Left ventricle myocardium superior (tissue), 1 donor: ENCODE measurements at regions not wholly inside any gene's neighbourhood (a gene's known extent, or its start where the extent isn't known, plus 50 kb on each side); places are given as distances from the start of the nearest gene placed in this dataset.

Experiments
- ATAC-seq: fragments of 200-7000 bp; cut with Tn5 transposase; one replicate; pipeline ENCODE4 v1.9.1; 2020; ENCODE audit warnings: mild to moderate bottlenecking, moderate library complexity
- DNase-seq: peaks from one replicate; pipeline ENCODE4 v3.0.0-alpha.2; 2020
- intact Hi-C: fragments of 100-400 bp; cut with micrococcal nuclease; formaldehyde crosslinking; loops from one replicate; pipeline ENCODE4 v1.11.0; 2022
- donor health status: DM: no; HTN: yes; CAD: no; lungs with severe emphysema.

GRCh38 chr17:77858291-77859034 is 100.0 kb upstream of the TNRC6C start:
- intact Hi-C loops = no loop called here
- ATAC-seq = no peak
- no peak for DNase-seq

GRCh38 chr17:77859035-77859810 is 99.3 kb upstream of the TNRC6C start:
- DNase-seq = peak; percentile 56
- intact Hi-C loops = no loop called here
- peak; percentile 17 for ATAC-seq

DNA sequence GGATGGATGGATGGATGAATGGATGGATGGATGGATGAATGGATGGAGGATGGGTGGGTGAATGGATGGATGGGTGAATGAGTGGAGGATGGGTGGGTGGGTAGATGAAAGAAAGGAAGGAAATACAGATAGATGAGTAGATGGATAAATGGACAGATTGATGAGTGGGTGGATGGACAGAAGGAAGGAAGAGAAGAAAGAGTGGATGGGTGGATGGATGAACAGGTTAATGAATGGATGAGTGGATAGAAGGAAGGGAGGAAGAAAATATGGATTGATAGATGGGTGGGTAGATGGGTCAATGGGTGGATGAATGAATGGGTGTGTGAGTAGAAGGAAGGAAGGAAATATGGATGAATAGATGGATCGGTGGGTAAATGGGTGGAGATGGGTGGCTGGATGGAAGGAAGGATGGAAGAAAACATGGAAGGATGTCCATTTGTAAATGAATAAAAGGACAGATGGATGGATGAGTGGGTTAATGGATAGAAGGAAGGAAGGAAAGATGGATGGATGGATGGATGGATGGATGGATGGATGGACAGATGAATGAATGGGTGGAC is 97.3 kb upstream of the TNRC6C start:
- no peak for DNase-seq
- ATAC-seq = no peak
- intact Hi-C loops = no loop called here

DNA sequence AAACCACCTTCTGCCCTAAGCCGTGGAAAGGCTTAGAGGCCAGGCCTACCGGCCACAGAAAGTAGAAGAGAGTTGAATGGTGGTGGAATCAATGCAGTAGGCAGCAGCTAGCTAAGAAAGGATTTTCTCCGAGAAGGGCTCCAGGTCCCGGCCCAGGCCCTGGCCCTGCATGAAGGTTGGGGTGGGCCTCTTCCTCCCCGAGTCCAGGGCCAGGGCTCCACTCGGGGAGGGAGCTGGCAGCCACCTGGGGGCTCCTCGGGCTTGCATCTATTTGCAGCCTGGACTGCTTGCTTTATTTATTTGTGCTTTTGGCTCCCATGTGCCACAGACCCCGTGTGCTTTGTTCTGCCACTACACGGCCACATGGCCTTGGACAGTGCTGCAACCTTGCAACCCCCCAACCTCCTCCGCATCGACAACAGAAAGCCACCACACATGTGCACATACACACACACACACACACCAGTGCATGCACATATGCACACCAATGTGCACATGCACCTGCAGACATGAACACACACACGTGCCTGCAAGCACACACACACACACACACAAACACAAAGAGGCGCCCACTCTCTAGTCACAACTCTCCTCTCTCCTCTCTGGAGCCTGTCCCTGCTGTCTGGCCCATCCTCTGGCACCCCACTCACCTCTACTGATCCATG is 96.4 kb upstream of the TNRC6C start:
- intact Hi-C loops = no loop called here
- DNase-seq (peak; percentile 8), ATAC-seq (no peak)

- intact Hi-C loops = no loop called here
- ATAC-seq = no peak
- peak; percentile 33 for DNase-seq
Observed at GRCh38 chr17:77862890-77863813, 95.4 kb upstream of the TNRC6C start.

DNA sequence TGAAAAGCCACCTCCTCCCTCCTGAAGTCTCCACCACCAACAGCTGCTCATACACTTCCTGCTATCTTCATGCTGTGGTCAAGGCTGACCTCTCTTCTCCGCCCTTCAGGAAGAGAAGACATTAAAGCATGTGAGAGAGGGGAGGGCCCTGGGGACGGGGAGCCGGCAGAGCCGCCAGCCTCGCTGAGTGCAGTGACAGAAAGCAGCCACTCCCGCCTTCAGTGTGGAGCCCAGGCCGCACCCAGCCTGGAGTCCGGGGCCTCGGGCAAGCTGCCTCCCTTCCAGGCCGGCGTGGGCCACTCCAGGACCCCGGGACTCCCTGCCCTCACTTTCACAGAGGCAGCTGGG is 94.7 kb upstream of the TNRC6C start:
- ATAC-seq (peak; percentile 82), DNase-seq (peak; percentile 74)
- intact Hi-C loops = no loop called here

- peak; percentile 18 for ATAC-seq
- intact Hi-C loops = no loop called here
- peak; percentile 49 for DNase-seq
Observed at GRCh38 chr17:77864234-77865111, 94.0 kb upstream of the TNRC6C start.

GRCh38 chr17:77865112-77865611 is 93.3 kb upstream of the TNRC6C start:
- peak; percentile 51 for DNase-seq
- intact Hi-C loops = no loop called here
- ATAC-seq = peak; percentile 55

DNA sequence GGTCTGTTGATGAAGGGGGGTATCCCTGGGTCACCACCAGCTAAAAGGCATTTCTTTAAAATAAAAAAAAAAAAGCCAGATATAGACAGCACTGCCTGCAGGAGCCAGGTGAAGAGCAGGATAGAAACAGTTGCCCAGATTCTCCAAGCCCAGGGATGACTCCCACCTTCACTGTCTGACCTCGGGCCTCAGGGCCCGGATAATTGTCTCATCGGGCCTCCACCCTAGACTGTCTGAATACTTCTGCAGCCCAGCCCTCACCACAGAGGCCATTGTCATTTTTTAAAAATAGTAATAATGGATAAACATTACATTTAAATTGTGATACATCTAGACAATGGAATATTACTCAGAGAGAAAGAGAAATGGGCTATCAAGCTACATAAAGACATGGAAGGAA is 92.8 kb upstream of the TNRC6C start:
- peak; percentile 21 for DNase-seq
- no peak for ATAC-seq
- intact Hi-C loops = no loop called here

DNA sequence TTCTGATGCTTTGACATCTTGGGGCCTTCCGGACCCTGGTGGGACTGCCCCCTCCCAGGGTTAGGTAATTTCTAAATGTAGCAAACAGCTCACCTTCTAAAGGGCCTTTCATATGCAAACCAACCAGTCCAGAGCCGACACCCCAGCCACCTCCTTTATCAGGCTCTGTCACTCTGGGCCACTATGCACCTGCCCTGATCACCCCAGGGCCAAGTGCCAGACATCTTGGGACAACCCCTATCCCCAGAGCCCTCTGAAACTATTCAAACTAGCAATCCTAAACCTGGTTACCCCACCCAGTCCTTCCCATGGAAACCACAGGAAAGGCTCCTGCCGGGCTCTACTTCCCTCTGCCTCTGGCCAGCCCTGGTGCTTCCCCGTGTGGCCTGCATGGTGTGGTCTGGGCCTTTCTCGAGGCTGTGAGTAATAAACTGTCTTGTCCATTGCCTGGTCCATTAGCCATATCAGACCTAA is 91.2 kb upstream of the TNRC6C start:
- DNase-seq (peak; percentile 12), ATAC-seq (no peak)
- intact Hi-C loops = no loop called here

DNA sequence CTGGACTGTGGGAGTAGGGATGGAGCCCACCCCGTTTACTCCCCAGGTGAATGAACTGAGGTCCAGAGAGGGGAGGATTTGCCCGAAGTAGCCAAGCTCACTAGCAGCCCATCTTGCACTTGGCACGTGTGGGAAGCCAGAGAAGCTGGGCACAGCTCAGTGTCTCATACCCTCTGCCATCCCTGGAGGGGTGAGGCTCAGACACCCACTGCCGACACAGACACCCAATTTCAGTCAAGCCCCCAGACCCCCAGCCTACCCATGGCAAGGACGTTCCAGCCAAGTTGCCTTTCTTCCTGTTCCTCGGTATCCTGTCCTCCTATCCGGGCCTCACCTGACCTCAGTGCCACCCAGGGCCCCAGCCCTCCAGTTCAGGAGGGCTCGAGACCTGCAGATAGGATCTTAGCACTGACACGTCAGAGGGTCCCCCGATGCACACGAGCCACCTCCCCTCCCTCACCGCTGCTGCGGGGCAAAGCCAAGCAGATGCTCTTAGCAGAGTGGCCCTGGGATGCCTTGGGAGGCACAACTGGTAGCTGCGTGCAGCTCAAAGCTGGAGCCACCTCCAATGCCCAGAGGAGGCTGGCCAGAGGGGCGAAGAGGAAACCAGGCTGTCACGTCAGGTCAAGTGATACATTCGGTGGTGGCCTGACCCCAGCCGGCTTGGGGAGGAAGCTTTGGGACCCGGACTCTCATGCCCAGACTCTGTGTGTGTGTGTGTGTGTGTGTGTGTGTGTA is 90.4 kb upstream of the TNRC6C start:
- DNase-seq (peak; percentile 15), ATAC-seq (no peak)
- intact Hi-C loops = no loop called here

- no peak for ATAC-seq
- peak; percentile 12 for DNase-seq
- intact Hi-C loops = no loop called here
Observed at GRCh38 chr17:77869041-77869599, 89.4 kb upstream of the TNRC6C start.

- ATAC-seq (no peak), DNase-seq (peak; percentile 36)
- intact Hi-C loops = no loop called here
Observed at GRCh38 chr17:77869665-77870132, 88.8 kb upstream of the TNRC6C start.

GRCh38 chr17:77872199-77872598 is 86.3 kb upstream of the TNRC6C start:
- ATAC-seq (no peak), DNase-seq (peak; percentile 17)
- intact Hi-C loops = no loop called here

GRCh38 chr17:77872714-77873499 is 85.6 kb upstream of the TNRC6C start:
- intact Hi-C loops = no loop called here
- ATAC-seq (no peak), DNase-seq (peak; percentile 20)
